MCF 10A (cell line): ENCODE measurements at regions not wholly inside any gene's neighbourhood (a gene's known extent, or its start where the extent isn't known, plus 50 kb on each side); places are given as distances from the start of the nearest gene placed in this dataset.

Experiments used
- BruUV-seq: library from RNA; stranded (reverse); fragments of 400-500 nt; replicated peaks from 2 replicates; lab custom pipeline; 2021; lab: Mats Ljungman, UMichigan
- CTCF ChIA-PET: fragments of 300-600 bp; sonication (Branson Sonifier 250); formaldehyde crosslinking; extraction: SDS; loops from one replicate; lab custom pipeline; 2021; ENCODE audit warnings: antibody characterized with exemption, inconsistent platforms; lab: Yijun Ruan, JAX
- POLR2A ChIA-PET: fragments of 300-600, 350-650 bp; sonication (Branson Sonifier 250); formaldehyde crosslinking; extraction: SDS; loops from one replicate; lab custom pipeline; 2020; ENCODE audit warnings: antibody characterized with exemption, inconsistent platforms; lab: Yijun Ruan, JAX
- DNase-seq: peaks from one replicate; pipeline ENCODE4 v3.0.0-alpha.2; 2018; ENCODE audit not compliant: unreplicated experiment
- H3K27ac Mint-ChIP-seq: one replicate; pipeline ENCODE4 v1.8.0; 2022; ENCODE audit warnings: mild to moderate bottlenecking, low read depth, mixed read lengths; ENCODE audit not compliant: unreplicated experiment
- H3K27me3 Mint-ChIP-seq: one replicate; pipeline ENCODE4 v1.8.0; 2022; ENCODE audit warnings: mixed read lengths; ENCODE audit not compliant: insufficient read depth, unreplicated experiment
- H3K36me3 Mint-ChIP-seq: one replicate; pipeline ENCODE4 v1.8.0; 2022; ENCODE audit warnings: mild to moderate bottlenecking, moderate library complexity, mixed read lengths; ENCODE audit not compliant: insufficient read depth, unreplicated experiment
- H3K4me1 Mint-ChIP-seq: one replicate; pipeline ENCODE4 v1.8.0; 2022; ENCODE audit warnings: mixed read lengths; ENCODE audit not compliant: insufficient read depth, unreplicated experiment
- H3K4me3 Mint-ChIP-seq: one replicate; pipeline ENCODE4 v1.8.0; 2022; ENCODE audit warnings: mild to moderate bottlenecking, moderate library complexity, mixed read lengths; ENCODE audit not compliant: unreplicated experiment
- H3K9me3 Mint-ChIP-seq: one replicate; pipeline ENCODE4 v1.8.0; 2022; ENCODE audit warnings: mixed read lengths; ENCODE audit not compliant: unreplicated experiment
- intact Hi-C: fragments of 100-400 bp; cut with micrococcal nuclease; formaldehyde crosslinking; loops from 2 replicates; pipeline ENCODE4 v1.14.1; 2022
- TF ChIP-seq, protein P1 (sequence below): fragments of 200-600 bp; IDR thresholded peaks from one replicate; pipeline ENCODE4 v1.8.0; 2022; ENCODE audit warnings: antibody characterized with exemption, mild to moderate bottlenecking; ENCODE audit not compliant: unreplicated experiment

DNA sequence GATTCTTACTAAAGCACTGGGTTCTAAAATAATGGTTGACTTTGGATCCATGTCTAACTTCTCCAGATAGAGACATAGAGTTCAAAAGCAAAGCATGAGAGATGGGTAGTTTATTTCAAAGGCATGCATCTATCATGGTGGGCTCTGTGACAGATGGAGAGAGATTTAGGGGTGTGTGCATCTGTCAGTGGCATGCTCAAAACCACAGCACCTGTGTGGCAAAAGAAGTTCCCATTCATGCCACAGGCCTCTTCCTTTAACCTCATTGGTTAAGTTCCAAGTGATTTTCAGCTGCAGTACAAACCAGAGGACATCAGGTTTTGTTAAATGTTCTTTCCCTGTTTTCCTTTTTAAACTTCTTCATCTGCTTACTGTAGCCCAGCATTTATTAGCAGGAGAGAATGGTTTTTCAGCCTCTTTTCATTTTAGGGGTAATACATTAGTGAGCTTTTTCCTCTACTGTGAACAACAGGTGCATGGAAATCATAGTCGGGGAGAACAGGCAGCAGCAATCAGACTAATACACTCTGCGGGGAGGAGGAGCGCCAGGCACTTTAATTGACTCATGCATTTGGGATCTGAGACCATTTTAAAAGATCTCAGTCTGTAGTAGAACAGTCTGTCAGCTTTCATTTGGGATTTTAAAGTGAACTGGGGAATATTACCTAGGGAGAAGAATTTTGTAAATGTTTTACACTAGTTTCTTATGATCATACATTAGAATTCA lies 52.4 kb upstream of the UPP2 start:
- Mint-ChIP-seq H3K4me1 (no peaks in the 10 kb centered on the region), H3K9me3 (no peaks in the 10 kb centered on the region), H3K27ac (no peak overlapping the region), H3K36me3 (no peaks in the 10 kb centered on the region), H3K27me3 (no peaks in the 10 kb centered on the region), H3K4me3 (no peak overlapping the region)
- ChIA-PET CTCF (interaction anchor here (1.2 kb wide), 1 partner anchor 696 kb away, joined by 3 read pairs; no protein-coding TSS in a partner anchor), POLR2A (no interaction called here)
- BruUV-seq, result no TSS peak
- intact Hi-C loops, result no loop called here
- no peak for DNase-seq
- TF ChIP-seq, protein P1, sequence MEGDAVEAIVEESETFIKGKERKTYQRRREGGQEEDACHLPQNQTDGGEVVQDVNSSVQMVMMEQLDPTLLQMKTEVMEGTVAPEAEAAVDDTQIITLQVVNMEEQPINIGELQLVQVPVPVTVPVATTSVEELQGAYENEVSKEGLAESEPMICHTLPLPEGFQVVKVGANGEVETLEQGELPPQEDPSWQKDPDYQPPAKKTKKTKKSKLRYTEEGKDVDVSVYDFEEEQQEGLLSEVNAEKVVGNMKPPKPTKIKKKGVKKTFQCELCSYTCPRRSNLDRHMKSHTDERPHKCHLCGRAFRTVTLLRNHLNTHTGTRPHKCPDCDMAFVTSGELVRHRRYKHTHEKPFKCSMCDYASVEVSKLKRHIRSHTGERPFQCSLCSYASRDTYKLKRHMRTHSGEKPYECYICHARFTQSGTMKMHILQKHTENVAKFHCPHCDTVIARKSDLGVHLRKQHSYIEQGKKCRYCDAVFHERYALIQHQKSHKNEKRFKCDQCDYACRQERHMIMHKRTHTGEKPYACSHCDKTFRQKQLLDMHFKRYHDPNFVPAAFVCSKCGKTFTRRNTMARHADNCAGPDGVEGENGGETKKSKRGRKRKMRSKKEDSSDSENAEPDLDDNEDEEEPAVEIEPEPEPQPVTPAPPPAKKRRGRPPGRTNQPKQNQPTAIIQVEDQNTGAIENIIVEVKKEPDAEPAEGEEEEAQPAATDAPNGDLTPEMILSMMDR, result no peak

DNA sequence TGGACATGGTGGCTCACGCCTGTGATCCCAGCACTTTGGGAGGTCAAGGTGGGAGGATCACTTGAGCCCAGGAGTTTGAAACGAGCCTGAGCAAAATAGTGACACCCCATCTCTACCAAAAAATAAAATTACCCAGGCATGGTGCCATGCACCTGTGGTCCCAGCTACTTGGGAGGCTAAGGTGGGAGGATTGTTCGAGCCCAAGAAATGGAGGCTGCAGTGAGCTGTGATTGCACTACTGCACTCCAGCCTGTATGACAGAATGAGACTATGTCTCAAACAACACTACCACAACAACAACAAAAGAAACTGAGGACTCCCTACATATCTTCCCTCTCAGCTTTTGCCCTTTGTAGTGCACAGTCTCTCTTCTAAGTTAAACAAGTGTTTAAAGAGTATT lies 53.3 kb upstream of the UPP2 start:
- Mint-ChIP-seq H3K27me3 (no peaks in the 10 kb centered on the region), H3K36me3 (no peaks in the 10 kb centered on the region), H3K9me3 (no peaks in the 10 kb centered on the region), H3K4me1 (no peaks in the 10 kb centered on the region), H3K27ac (no peak overlapping the region), H3K4me3 (no peak overlapping the region)
- TF ChIP-seq, protein P1, result no peak
- intact Hi-C loops, result no loop called here
- ChIA-PET CTCF (interaction anchor here (1.2 kb wide), 1 partner anchor 697 kb away, joined by 3 read pairs; no protein-coding TSS in a partner anchor), POLR2A (no interaction called here)
- no peak for DNase-seq
- no TSS peak for BruUV-seq

DNA sequence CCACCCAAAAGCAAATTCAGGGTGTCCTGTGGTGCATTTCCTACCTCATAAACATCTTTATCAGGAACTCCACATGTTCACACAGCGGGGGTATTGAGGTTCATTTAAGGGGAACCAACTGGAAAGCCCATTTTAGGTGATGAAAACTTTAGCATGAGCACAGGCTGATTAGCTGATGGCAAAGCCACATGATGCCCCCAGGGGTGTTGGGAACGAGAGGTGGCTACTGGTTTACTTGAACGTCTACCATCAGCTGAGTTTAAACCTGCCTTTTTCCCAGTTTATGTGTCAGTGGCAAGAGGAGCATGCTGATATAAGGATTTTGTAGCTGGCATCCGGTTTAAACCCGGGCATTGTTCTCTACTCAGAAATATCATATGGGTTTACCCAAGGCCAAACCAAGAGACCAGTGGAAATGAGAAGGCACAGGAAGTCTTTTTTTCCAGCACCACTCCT lies 54.5 kb upstream of the UPP2 start:
- CTCF ChIA-PET, result interaction anchor here (0.6 to 2.2 kb wide), 4 partner anchors 9 to 23 kb away, joined by 3 to 7 read pairs (median 5); no protein-coding TSS in a partner anchor
- Mint-ChIP-seq H3K27me3 (no peaks in the 10 kb centered on the region), H3K4me3 (no peak overlapping the region), H3K4me1 (no peaks in the 10 kb centered on the region), H3K9me3 (no peaks in the 10 kb centered on the region), H3K27ac (no peak overlapping the region), H3K36me3 (no peaks in the 10 kb centered on the region)
- no TSS peak for BruUV-seq
- TF ChIP-seq, protein P1, result no peak
- POLR2A ChIA-PET, result no interaction called here
- no peak for DNase-seq
- intact Hi-C loops, result no loop called here

DNA sequence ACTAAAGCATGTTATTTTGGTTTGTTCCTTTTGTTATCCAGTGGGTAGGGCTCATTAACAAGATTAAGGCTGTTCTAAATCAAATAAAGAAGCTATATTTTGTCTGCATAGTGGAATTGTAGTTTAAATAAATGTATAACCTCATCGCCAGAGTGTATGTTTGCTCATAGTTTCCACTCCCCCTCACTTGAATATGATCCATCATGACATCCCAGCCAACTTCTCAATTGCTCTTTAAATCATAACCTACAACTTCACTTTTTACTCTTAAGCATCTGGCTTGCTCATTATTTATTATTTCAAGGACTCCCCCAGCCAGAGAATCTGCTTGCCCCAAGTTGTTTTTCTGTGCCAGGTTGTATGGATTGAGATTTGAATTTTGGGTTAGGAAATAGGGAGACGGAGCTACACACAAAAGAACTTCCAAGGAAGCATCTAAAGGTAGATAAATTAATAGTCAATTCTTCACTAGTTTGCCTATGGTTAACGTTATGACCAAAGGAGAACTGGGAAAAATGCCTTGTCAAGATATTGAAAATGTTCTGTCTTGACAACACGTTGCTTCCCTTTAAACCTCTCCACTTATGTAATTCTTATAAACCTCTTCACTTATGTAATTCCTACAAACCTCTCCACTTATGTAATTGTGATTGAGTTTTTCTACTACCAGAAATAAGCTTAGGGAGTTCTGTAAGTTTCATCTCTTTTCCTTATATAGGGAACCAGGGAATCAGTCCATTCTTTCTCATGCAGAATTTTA lies 55.4 kb upstream of the UPP2 start:
- TF ChIP-seq, protein P1, result no peak
- Mint-ChIP-seq H3K4me3 (no peak overlapping the region), H3K9me3 (no peaks in the 10 kb centered on the region), H3K4me1 (no peaks in the 10 kb centered on the region), H3K27ac (no peak overlapping the region), H3K27me3 (no peaks in the 10 kb centered on the region), H3K36me3 (no peaks in the 10 kb centered on the region)
- BruUV-seq, result no TSS peak
- ChIA-PET CTCF (interaction anchor here (0.6 to 2.2 kb wide), 5 partner anchors 8 to 699 kb away, joined by 3 to 12 read pairs (median 4); no protein-coding TSS in a partner anchor), POLR2A (no interaction called here)
- DNase-seq, result no peak
- intact Hi-C loops, result no loop called here
